DND-41 (cell line): ENCODE measurements at regions not wholly inside any gene's neighbourhood (a gene's known extent, or its start where the extent isn't known, plus 50 kb on each side); places are given as distances from the start of the nearest gene placed in this dataset.

Experiments
- ATAC-seq: fragments of 200-7000 bp; cut with Tn5 transposase; 3 replicates; pipeline ENCODE4 v1.9.1; 2021; ENCODE audit warnings: low read depth; ENCODE audit not compliant: insufficient read depth
- DNase-seq: peaks from one replicate; pipeline ENCODE4 v3.0.0-alpha.2; 2020
- H2AFZ ChIP-seq: 2 replicates; pipeline ENCODE4 v1.6.0; 2012; ENCODE audit warnings: low read depth, low read length
- H3K27ac ChIP-seq: 2 replicates; pipeline ENCODE4 v1.5.1; 2012; ENCODE audit warnings: low read length, inconsistent platforms
- H3K27me3 ChIP-seq: fragments of 200-600 bp; sonication (generic); 2 replicates; pipeline ENCODE4 v1.6.0; 2012; ENCODE audit warnings: low read length, mild to moderate bottlenecking, inconsistent platforms; ENCODE audit not compliant: insufficient read depth, poor library complexity
- H3K36me3 ChIP-seq: 2 replicates; pipeline ENCODE4 v1.5.1; 2012; ENCODE audit warnings: low read length, inconsistent platforms; ENCODE audit not compliant: insufficient read depth
- H3K4me1 ChIP-seq: 2 replicates; pipeline ENCODE4 v1.5.1; 2012; ENCODE audit warnings: mild to moderate bottlenecking, low read length; ENCODE audit not compliant: insufficient read depth
- H3K4me2 ChIP-seq: 2 replicates; pipeline ENCODE4 v1.6.0; 2012; ENCODE audit warnings: mild to moderate bottlenecking, moderate library complexity, low read length, inconsistent platforms; ENCODE audit not compliant: insufficient read depth
- H3K4me3 ChIP-seq, 2 experiments: fragments of 200-600 bp in 1 of 2; shearing (Covaris generic) in 1 of 2; 2 replicates each; pipeline ENCODE4 v1.5.1; 2012 to 2016; ENCODE audit warnings: inconsistent platforms in 2 of 2, low read length in 2 of 2, mild to moderate bottlenecking in 2 of 2, low read depth in 1 of 2, moderate library complexity in 1 of 2
- H3K79me2 ChIP-seq: 2 replicates; pipeline ENCODE4 v1.6.0; 2012; ENCODE audit warnings: low read length, inconsistent platforms; ENCODE audit not compliant: insufficient read depth
- H3K9ac ChIP-seq: 2 replicates; pipeline ENCODE4 v1.6.0; 2012; ENCODE audit warnings: low read depth, mild to moderate bottlenecking, inconsistent platforms, low read length, moderate library complexity
- H3K9me3 ChIP-seq: 2 replicates; pipeline ENCODE4 v1.5.1; 2012; ENCODE audit warnings: low read length, moderate library complexity, mild to moderate bottlenecking, inconsistent platforms; ENCODE audit not compliant: insufficient read depth, severe bottlenecking
- H4K20me1 ChIP-seq: 2 replicates; pipeline ENCODE4 v1.6.0; 2012; ENCODE audit warnings: low read length; ENCODE audit not compliant: insufficient read depth
- CTCF ChIP-seq: IDR thresholded peaks from 2 replicates; pipeline ENCODE4 v1.5.1; 2012; ENCODE audit warnings: borderline replicate concordance, low read length, moderate library complexity, mild to moderate bottlenecking; ENCODE audit not compliant: poor library complexity, severe bottlenecking; ENCODE audit errors: extremely low read depth
- EZH2 ChIP-seq: IDR thresholded peaks from 3 replicates; pipeline ENCODE4 v1.6.1; 2012; ENCODE audit warnings: borderline replicate concordance, low read depth, mild to moderate bottlenecking, moderate library complexity, low read length, inconsistent platforms; ENCODE audit not compliant: severe bottlenecking

GRCh38 chr4:133385161-133385954 is 236.3 kb downstream of the PCDH10 start:
- Histone ChIP-seq H4K20me1 (no peaks in the 10 kb centered on the region), H3K4me1 (no peaks in the 10 kb centered on the region), H3K27me3 (no peaks in the 10 kb centered on the region), H3K9me3 (peaks cover 12% of the 10 kb centered on the region), H3K27ac (no peak overlapping the region), H3K36me3 (no peaks in the 10 kb centered on the region), H3K79me2 (no peaks in the 10 kb centered on the region), H3K4me2 (no peak overlapping the region), H3K4me3 (no peak overlapping the region), H2AFZ (no peak overlapping the region), H3K9ac (no peak overlapping the region)
- ATAC-seq, result no peak
- no peak for TF ChIP-seq CTCF
- no peak for TF ChIP-seq EZH2
- no peak for DNase-seq

GRCh38 chr4:133379681-133380438 is 230.8 kb downstream of the PCDH10 start:
- Histone ChIP-seq H3K4me1 (no peaks in the 10 kb centered on the region), H3K4me2 (no peak overlapping the region), H3K27ac (no peak overlapping the region), H2AFZ (no peak overlapping the region), H3K79me2 (no peaks in the 10 kb centered on the region), H3K9ac (no peak overlapping the region), H4K20me1 (no peaks in the 10 kb centered on the region), H3K4me3 (no peak overlapping the region), H3K27me3 (no peaks in the 10 kb centered on the region), H3K9me3 (no peaks in the 10 kb centered on the region), H3K36me3 (no peaks in the 10 kb centered on the region)
- ATAC-seq, result no peak
- no peak for DNase-seq
- TF ChIP-seq CTCF (no peak), EZH2 (no peak)

GRCh38 chr4:133377286-133377685 is 228.2 kb downstream of the PCDH10 start:
- H3K79me2 ChIP-seq, result no peaks in the 10 kb centered on the region
- no peaks in the 10 kb centered on the region for H3K36me3 ChIP-seq
- no peaks in the 10 kb centered on the region for H4K20me1 ChIP-seq
- no peak for DNase-seq
- TF ChIP-seq CTCF (no peak), EZH2 (no peak)
- H3K27ac ChIP-seq, result no peak overlapping the region
- no peaks in the 10 kb centered on the region for H3K27me3 ChIP-seq
- H3K9ac ChIP-seq, result no peak overlapping the region
- H3K4me2 ChIP-seq, result no peak overlapping the region
- H3K4me3 ChIP-seq, result no peak overlapping the region
- H2AFZ ChIP-seq, result no peak overlapping the region
- no peaks in the 10 kb centered on the region for H3K9me3 ChIP-seq
- no peaks in the 10 kb centered on the region for H3K4me1 ChIP-seq
- ATAC-seq, result no peak
